ENCODE measurements at regions not wholly inside any gene's neighbourhood (a gene's known extent, or its start where the extent isn't known, plus 50 kb on each side); places are given as distances from the start of the nearest gene placed in this dataset.

- no peak for DNase-seq
Measured at GRCh38 chr2:11050565-11050964, 104.7 kb upstream of the SLC66A3 start.

DNA sequence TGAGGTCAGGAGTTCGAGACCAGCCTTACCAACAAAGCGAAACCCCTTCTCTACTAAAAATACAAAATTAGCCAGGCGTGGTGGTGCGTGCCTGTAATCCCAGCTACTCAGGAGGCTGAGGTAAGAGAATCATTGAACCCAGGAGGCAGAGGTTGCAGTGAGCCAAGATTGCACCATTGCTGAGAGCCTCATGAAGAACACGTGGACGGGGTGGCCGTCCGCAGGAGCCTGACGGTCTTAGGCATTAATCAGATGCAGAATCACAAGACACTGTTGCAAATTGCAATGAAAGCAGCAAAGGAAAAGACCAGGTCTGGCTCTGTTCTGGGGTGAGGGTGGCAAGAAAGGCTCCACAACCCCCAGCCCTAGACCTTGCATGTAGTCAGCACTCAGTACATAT lies 104.0 kb upstream of the SLC66A3 start:
- no peak for DNase-seq

- DNase-seq = no peak
Measured at GRCh38 chr2:11053546-11053945, 101.7 kb upstream of the SLC66A3 start.

DNA sequence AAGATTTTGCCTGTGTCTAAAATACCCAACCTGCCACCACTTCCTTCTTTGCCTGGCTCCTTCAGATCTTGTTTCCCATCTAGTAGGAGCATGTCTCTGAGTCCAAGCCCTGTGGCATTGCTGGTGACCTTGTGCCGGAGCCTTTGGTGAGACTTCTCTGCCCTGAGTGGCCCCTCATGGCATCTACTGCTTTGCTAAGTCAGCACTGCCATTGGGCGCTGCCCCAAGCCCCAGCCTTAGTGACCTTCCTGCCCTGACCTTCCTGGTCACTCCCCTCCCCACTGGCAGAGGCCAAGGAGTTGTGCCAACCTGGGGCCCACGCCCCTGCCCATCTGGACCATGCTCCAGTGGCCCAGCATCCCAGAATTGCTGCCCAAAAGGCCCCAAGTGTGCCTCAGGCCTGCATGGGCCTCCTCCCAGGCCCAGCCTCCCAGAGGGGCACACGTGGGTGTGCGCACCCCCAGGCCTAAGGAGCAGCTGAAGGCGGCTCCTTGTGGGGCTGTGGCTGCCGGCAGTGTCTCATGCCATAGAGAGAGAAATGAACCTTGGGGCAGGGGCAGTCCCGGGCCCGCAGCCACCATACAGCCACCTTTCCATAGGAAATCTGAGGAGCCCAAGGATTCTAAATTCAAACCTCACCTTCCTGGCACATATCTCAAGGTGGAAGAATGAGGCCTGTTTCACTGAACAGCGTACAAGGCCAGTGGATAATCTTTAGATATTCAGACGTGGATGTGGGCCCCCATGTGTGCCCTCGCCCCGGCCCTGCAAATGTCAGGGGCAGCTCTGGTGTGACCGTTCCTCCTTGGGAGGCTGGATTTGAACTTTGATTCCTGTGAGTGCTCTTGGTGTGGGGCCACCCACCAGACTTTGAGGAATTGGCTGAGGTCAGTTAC lies 100.2 kb upstream of the SLC66A3 start:
- no peak for DNase-seq

DNA sequence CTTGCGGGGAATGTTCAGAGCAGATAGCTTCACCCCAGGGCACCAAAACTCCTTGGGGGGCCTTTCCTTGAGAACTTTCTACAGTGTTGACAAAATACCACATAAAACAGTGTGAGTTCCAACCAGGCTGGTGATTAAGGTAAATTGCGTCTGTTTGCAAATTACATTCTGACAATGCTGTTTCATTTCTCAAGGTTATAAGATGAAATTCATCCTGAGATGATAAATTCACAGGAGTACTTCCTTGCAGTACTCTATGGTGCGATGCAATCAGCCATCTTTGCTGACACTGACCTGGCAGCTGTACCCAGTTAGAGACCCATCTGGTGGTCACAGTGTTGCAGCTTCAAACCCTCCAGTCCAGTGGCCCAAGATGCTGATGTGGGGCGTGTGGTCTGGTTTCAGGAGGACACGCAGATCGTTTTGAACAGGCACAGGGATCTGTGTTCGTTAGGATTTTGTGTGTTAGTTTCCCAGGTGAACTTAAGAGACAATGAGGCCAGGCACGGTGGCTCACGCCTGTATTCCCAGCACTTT lies 99.5 kb upstream of the SLC66A3 start:
- DNase-seq = no peak

GRCh38 chr2:11056614-11057013 lies 98.7 kb upstream of the SLC66A3 start:
- no peak for DNase-seq

DNA sequence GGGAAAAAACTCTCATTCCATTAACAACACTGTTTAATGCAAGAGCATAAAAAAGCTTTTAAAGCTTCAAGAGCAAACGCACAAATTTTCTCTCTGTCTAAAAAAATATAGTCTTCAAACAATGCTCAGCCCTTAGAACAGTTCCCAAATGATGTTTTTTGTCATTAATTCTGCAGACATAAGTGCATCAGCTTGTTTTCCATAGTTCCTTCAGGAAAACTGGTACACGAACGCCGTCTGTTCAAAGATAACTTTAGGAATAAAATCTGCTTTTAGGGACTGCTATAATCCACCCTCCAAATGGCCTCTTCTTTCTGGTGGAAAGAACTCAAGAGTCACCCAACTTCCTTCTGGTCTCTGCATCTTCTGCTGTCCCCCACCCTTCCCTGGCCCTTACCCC lies 98.2 kb upstream of the SLC66A3 start:
- DNase-seq = no peak

- no peak for DNase-seq
Measured at GRCh38 chr2:11058129-11058528, 97.1 kb upstream of the SLC66A3 start.

GRCh38 chr2:11060376-11061169 lies 94.7 kb upstream of the SLC66A3 start:
- DNase-seq = no peak

GRCh38 chr2:11065833-11066485 lies 89.3 kb upstream of the SLC66A3 start:
- no peak for DNase-seq

GRCh38 chr2:11067221-11068078 lies 87.8 kb upstream of the SLC66A3 start:
- no peak for DNase-seq

GRCh38 chr2:11068079-11068741 lies 87.1 kb upstream of the SLC66A3 start:
- DNase-seq = no peak

- DNase-seq = no peak
Measured at GRCh38 chr2:11068856-11069526, 86.3 kb upstream of the SLC66A3 start.

DNA sequence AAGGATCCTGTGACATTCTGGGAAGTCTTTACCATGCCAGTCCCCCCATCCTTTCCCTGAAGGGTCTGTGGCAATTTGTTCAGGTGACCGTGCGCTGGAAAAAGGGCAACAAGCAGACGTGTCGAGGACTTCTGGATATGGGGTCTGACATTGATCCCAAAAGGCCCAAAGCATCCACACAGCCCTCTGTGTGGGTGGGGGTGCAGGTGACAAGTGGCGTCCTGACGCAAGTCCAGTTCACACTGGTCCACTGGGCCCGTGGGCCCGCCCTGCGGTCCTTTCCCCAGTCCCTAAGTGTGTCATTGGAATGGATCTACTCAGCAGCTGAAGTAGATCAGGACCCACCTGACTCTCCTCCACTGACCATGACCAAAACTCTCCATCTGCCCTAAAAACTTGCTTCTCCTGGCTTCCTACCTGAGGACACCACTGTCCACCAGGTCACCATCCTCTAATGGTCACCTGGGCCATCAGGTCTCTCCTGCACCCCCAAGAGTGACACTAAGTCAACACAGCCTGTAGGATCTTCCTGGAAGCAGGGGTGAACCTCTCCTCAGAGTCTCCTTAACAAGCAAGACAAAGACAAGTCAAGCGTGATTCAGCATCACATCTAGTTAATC lies 85.6 kb upstream of the SLC66A3 start:
- DNase-seq = no peak

DNA sequence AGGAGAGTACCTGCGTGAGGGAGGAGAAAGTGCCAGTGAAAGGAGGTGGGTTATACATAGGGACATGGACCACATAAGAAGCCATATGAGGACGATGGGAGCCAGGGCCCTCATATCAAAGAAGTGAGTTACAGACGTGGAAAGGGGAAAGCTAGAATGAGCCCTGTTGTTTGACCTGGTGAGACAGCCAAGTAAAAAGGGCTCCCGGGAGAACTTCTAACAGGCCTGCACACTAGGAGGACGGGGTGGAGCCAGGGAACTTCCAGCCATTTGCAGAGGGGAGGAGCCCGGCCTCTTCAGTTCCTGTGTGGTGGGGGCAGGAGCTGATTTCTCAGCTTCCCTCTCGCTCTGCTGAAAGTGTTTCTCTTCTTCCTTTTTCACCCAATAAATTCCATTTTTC lies 84.1 kb upstream of the SLC66A3 start:
- DNase-seq = no peak

DNA sequence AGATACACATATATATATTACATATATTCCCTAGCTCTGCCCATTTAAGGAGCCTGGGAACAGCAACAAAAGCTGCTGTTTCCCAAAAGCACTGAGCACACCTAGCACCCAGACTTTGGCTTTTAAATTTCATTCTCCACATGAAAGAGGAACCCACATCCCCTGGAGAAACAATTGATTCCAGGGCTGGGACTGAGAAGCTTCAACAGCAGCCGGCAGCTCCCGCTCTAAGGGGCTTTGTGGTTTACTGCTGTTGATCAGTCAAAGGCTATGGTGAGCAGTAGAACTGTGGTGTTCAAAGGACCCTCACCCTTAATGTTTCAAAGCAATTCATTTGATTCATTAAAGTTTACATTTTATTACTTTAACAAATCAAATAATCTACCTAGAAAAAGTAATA lies 83.3 kb upstream of the SLC66A3 start:
- DNase-seq = no peak

DNA sequence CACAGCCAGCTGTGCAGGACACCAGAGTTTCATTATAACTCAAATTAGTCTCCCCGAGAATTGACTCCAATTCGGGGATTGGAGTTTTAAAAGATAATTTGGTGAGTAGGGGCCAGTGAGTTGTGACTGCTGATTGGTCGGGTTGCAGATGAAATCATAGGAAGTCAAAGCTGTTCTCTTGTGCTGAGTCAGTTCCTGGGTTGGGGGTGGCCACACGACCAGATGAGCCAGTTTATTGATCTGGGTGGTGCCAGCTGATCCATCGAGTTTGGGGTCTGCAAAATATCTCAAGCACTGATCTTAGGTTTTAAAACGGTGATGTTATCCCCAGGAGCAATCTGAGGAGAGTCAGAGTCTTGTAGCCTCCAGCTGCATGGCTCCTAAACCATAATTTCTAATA lies 82.7 kb upstream of the SLC66A3 start:
- DNase-seq = no peak

- peak; percentile 72 for DNase-seq
Measured at GRCh38 chr2:11073251-11073650, 82.0 kb upstream of the SLC66A3 start.

- DNase-seq = no peak
Measured at GRCh38 chr2:11073776-11074175, 81.5 kb upstream of the SLC66A3 start.

DNA sequence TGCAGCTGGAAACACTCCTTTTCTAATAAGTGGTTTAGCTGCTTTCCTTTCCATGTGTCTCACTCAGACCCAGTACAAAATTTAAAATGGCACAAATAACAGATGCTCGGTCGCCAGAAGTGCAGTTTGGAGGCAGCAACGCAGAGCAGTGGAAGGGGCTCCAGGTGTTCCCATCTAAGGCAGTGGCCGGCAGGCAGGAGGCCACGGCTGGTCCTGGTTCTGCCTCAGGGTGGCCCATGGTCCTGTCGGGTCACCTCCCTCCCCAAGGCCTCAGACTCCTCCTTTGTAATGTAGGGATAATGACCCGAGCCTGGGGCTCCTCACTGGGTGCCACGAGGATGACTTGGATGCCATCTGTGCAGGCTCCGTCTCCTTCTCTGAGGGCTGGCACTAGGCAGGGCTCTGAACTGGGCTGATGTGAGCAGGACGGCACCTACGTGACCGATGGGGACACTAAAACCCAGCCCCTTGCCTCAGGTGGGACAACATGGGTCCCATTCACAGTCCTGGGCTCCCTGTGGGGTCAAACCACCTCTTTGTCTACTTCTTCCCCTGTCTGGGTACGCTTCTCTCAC lies 80.9 kb upstream of the SLC66A3 start:
- DNase-seq = no peak
